CD4-positive, alpha-beta T cell (primary cell): ENCODE measurements at regions not wholly inside any gene's neighbourhood (a gene's known extent, or its start where the extent isn't known, plus 50 kb on each side); places are given as distances from the start of the nearest gene placed in this dataset.

Experiments
- ATAC-seq: fragments of 200-7000 bp; cut with Tn5 transposase; one replicate; pipeline ENCODE4 v1.10.0; 2022; ENCODE audit warnings: mild to moderate bottlenecking; ENCODE audit not compliant: poor library complexity
- CTCF ChIA-PET: fragments of 350-600 bp; sonication (Branson Sonifier 250); formaldehyde crosslinking; loops from one replicate; lab custom pipeline; 2021; ENCODE audit warnings: antibody characterized with exemption, inconsistent platforms; lab: Charles Lee
- POLR2A ChIA-PET: fragments of 350-600 bp; sonication (Branson Sonifier 250); formaldehyde crosslinking; loops from one replicate; lab custom pipeline; 2021; ENCODE audit warnings: antibody characterized with exemption, inconsistent platforms; lab: Charles Lee
- DNase-seq, 14 experiments: peaks; one replicate each; pipeline ENCODE4 v3.0.0-alpha.2; 2013 to 2020; ENCODE audit warnings: mixed read lengths in 2 of 14
- H3K27ac ChIP-seq, 2 donors: one replicate each; pipeline versions ENCODE4 v1.5.1 to v1.7.0; 2013; ENCODE audit warnings: low read length in 2 of 2, low read depth in 1 of 2, mild to moderate bottlenecking in 1 of 2
- H3K27me3 ChIP-seq, 2 experiments: 1 replicate in 1 of 2; 2 replicates in 1 of 2; pipeline versions ENCODE4 v1.6.1 to v1.7.0; 2013; ENCODE audit warnings: low read length in 2 of 2, control low read depth in 1 of 2, mild to moderate bottlenecking in 1 of 2, moderate library complexity in 1 of 2; ENCODE audit not compliant: insufficient read depth in 2 of 2, control insufficient read depth in 1 of 2
- H3K36me3 ChIP-seq: one replicate; pipeline ENCODE4 v1.6.1; 2013; ENCODE audit warnings: low read length, control low read depth; ENCODE audit not compliant: insufficient read depth
- H3K4me1 ChIP-seq: one replicate; pipeline ENCODE4 v1.6.1; 2013; ENCODE audit warnings: low read length, control low read depth; ENCODE audit not compliant: insufficient read depth
- H3K4me3 ChIP-seq: one replicate; pipeline ENCODE4 v1.5.1; 2013; ENCODE audit warnings: mild to moderate bottlenecking, low read length, moderate library complexity
- H3K9me3 ChIP-seq, 2 experiments: 1 replicate in 1 of 2; 2 replicates in 1 of 2; pipeline versions ENCODE4 v1.6.1 to v1.7.0; 2013; ENCODE audit warnings: low read length in 2 of 2, mild to moderate bottlenecking in 2 of 2, control low read depth in 1 of 2, moderate library complexity in 1 of 2; ENCODE audit not compliant: control insufficient read depth in 1 of 2, insufficient read depth in 1 of 2
- H3K27ac Mint-ChIP-seq: one replicate; pipeline ENCODE4 v1.8.0; 2020; ENCODE audit warnings: mixed read lengths
- H3K27me3 Mint-ChIP-seq: one replicate; pipeline ENCODE4 v1.8.0; 2021; ENCODE audit warnings: mixed read lengths
- H3K36me3 Mint-ChIP-seq: one replicate; pipeline ENCODE4 v1.8.0; 2021; ENCODE audit warnings: low read depth, mixed read lengths
- H3K4me1 Mint-ChIP-seq: one replicate; pipeline ENCODE4 v1.8.0; 2021; ENCODE audit warnings: low read depth, mixed read lengths
- H3K4me3 Mint-ChIP-seq: one replicate; pipeline ENCODE4 v1.8.0; 2020; ENCODE audit warnings: mild to moderate bottlenecking, mixed read lengths
- H3K9me3 Mint-ChIP-seq: one replicate; pipeline ENCODE4 v1.8.0; 2020; ENCODE audit warnings: mixed read lengths
- CTCF ChIP-seq: fragments of 200-600 bp; IDR thresholded peaks from one replicate; pipeline ENCODE4 v1.8.0; 2022; ENCODE audit warnings: antibody characterized with exemption, mild to moderate bottlenecking
- intact Hi-C, 2 experiments: fragments of 100-400 bp; cut with DNase I in 1 of 2; cut with micrococcal nuclease in 1 of 2; formaldehyde crosslinking; loops; one replicate each; pipeline versions ENCODE4 v1.15.1 to v1.9.0; 2023 to 2025; cut with DNase I, micrococcal nuclease

- Histone ChIP-seq H3K4me3 (peak overlapping the region; percentile 59), H3K27me3 (peaks cover 5 to 7% of the 10 kb centered on the region in 2 experiments), H3K4me1 (peaks cover 17% of the 10 kb centered on the region), H3K27ac (no peak overlapping the region), H3K9me3 (no peaks in the 10 kb centered on the region), H3K36me3 (no peaks in the 10 kb centered on the region)
- Mint-ChIP-seq H3K4me1 (peaks cover 14% of the 10 kb centered on the region), H3K27ac (no peak overlapping the region), H3K36me3 (no peaks in the 10 kb centered on the region), H3K4me3 (peak overlapping the region; percentile 90), H3K9me3 (no peaks in the 10 kb centered on the region), H3K27me3 (peaks cover 45% of the 10 kb centered on the region)
- CTCF ChIA-PET: interaction anchor here (1.6 kb wide), 1 partner anchor 228 kb away, joined by 6 read pairs; no protein-coding TSS in a partner anchor
- intact Hi-C loops: no loop called here
- no peak for DNase-seq
- POLR2A ChIA-PET: interaction anchor here (1.2 kb wide), 1 partner anchor 193 kb away, joined by 3 read pairs; the partner anchor contains the start of gene ITGA6
- ATAC-seq: no peak
- TF ChIP-seq CTCF: no peak
Measured at GRCh38 chr2:172233987-172234715, 131.5 kb upstream of the DLX2 start.

- H3K4me1 Mint-ChIP-seq: peaks cover 14% of the 10 kb centered on the region
- H3K27me3 Mint-ChIP-seq: peaks cover 48% of the 10 kb centered on the region
- DNase-seq (peak in 13 of 14 experiments; percentile 8 to 59 (median 30)), ATAC-seq (peak; percentile 69)
- H3K9me3 Mint-ChIP-seq: no peaks in the 10 kb centered on the region
- H3K27ac ChIP-seq: no peak overlapping the region
- H3K27ac Mint-ChIP-seq: no peak overlapping the region
- no peak for TF ChIP-seq CTCF
- POLR2A ChIA-PET: interaction anchor here (1.2 kb wide), 1 partner anchor 193 kb away, joined by 3 read pairs; the partner anchor contains the start of gene ITGA6
- intact Hi-C loops: no loop called here
- H3K36me3 ChIP-seq: no peaks in the 10 kb centered on the region
- CTCF ChIA-PET: interaction anchor here (1.0 to 1.6 kb wide), 2 partner anchors 8 to 227 kb away, joined by 4 to 6 read pairs; no protein-coding TSS in a partner anchor
- peaks cover 5 to 7% of the 10 kb centered on the region in 2 experiments for H3K27me3 ChIP-seq
- no peaks in the 10 kb centered on the region for H3K36me3 Mint-ChIP-seq
- peaks cover 14% of the 10 kb centered on the region for H3K4me1 ChIP-seq
- H3K9me3 ChIP-seq: no peaks in the 10 kb centered on the region
- peak overlapping the region; percentile 59 for H3K4me3 ChIP-seq
- peak overlapping the region; percentile 90 for H3K4me3 Mint-ChIP-seq
Measured at GRCh38 chr2:172234716-172235691, 132.3 kb upstream of the DLX2 start.

GRCh38 chr2:172239944-172240590 lies 137.4 kb upstream of the DLX2 start:
- no peak overlapping the region for H3K4me3 Mint-ChIP-seq
- H3K9me3 Mint-ChIP-seq: no peaks in the 10 kb centered on the region
- no peak for TF ChIP-seq CTCF
- ChIA-PET CTCF (no interaction called here), POLR2A (no interaction called here)
- H3K36me3 Mint-ChIP-seq: no peaks in the 10 kb centered on the region
- ATAC-seq: no peak
- peaks cover 5 to 7% of the 10 kb centered on the region in 2 experiments for H3K27me3 ChIP-seq
- peaks cover 6% of the 10 kb centered on the region for H3K4me1 ChIP-seq
- no peak for DNase-seq
- no peak overlapping the region for H3K27ac Mint-ChIP-seq
- H3K27ac ChIP-seq: no peak overlapping the region
- no peaks in the 10 kb centered on the region for H3K9me3 ChIP-seq
- peaks cover 48% of the 10 kb centered on the region for H3K27me3 Mint-ChIP-seq
- no peak overlapping the region for H3K4me3 ChIP-seq
- peaks cover 11% of the 10 kb centered on the region for H3K4me1 Mint-ChIP-seq
- intact Hi-C loops: no loop called here
- no peaks in the 10 kb centered on the region for H3K36me3 ChIP-seq
